Neural progenitor cell (in vitro differentiated cells): ENCODE measurements at regions not wholly inside any gene's neighbourhood (a gene's known extent, or its start where the extent isn't known, plus 50 kb on each side); places are given as distances from the start of the nearest gene placed in this dataset.

Experiments
- CTCF ChIP-seq: fragments of 200-600 bp; sonication (generic); IDR thresholded peaks from 2 replicates; pipeline ENCODE4 v1.5.1; 2017; ENCODE audit warnings: antibody characterized with exemption, mild to moderate bottlenecking
- EZH2 ChIP-seq: fragments of 200-600 bp; sonication (generic); IDR thresholded peaks from 2 replicates; pipeline ENCODE4 v1.6.1; 2017; ENCODE audit warnings: antibody characterized with exemption, mild to moderate bottlenecking, moderate library complexity

DNA sequence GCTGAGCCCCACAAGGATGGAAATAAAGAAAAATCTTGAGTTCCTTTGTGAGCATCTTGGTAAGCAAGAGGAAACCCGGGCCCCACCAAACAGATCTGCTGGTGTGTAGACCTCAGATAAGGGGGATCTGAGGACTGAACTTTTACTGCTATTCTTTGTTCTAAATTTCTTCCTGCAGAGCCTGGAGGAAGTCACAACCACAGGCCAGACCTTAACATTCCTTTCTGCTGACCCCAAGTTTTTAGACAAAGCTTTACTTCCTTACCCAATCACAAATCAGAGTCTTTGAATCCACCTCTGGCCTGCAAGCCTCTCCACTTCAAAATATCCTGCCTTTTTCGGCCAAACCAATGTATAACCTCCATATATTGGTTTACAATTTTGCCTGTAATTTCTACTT is 352.6 kb upstream of the AUTS2 start:
- no peak for TF ChIP-seq CTCF
- no peak for TF ChIP-seq EZH2
